ENCODE measurements at regions not wholly inside any gene's neighbourhood (a gene's known extent, or its start where the extent isn't known, plus 50 kb on each side); places are given as distances from the start of the nearest gene placed in this dataset.

DNA sequence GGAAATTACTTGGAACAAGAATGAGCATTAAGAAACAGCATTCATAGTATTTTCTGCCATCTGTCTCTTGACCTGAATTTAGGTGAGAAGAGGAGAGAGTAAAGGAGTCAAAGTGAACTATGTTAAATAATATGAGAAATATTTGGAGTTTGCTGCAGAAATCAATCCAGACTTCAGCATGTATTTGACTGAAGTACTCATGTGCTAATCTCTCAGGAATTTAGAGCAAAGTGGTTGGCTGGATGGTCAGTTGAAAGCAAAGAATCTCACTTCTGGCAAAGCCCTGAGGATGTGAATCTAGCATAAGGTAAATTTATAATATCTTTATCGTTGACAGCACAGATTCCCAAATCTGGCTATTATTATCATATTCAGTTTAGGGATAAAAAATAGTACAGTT is 394.3 kb downstream of the PCDH17 start:
- no CpG with 5 or more reads among the region's 1 CpG for WGBS (ENCODE audit: insufficient coverage, insufficient read length)

DNA sequence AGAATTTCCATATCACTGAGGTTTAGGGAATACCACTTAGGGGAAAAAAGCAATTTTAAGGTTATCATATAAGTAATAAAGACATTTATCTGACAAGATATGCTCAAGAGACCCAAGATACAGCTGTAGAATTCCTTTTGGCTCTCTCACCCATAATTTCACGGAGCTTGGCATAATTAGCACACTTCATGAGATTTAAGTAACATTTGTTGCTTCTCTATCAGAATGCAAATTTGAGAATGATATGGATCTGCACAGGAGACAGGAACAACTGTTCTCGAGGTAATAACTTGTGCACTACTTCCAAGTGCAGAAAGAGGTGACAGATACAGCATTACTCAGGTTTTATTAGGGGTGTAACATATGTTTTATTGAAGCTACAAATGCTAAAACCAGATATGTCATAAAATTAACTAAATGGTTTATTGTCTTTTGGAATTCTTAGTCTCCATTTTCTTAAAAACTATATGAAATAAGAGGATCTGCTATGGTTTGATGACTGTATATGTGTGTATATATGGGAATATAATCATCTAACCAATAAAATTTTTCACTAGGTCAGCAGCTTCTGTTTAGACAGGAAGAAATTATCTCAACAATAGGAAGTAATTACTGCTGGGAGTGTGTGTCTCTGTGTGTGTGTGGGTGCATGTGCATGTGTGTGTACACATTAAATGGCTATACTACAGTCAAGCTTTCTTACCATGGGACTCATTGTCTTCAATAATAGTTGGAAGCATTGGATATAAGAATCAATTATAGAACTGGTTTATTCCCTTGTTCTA is 401.3 kb downstream of the PCDH17 start:
- no peaks in the 10 kb centered on the region for H3K36me3 ChIP-seq (ENCODE audit: control insufficient read depth, insufficient read depth, low read length)
- no peak for DNase-seq (ENCODE audit: low read depth, low spot score)
- no CpG with 5 or more reads among the region's 2 CpGs for WGBS (ENCODE audit: insufficient coverage, insufficient read length)

More for the DNA sequence above, 394.3 kb downstream of the PCDH17 start:
- Histone ChIP-seq H3K4me3 (ENCODE audit: low read length) (no peak overlapping the region), H3K27ac (ENCODE audit: low read length) (no peak overlapping the region), H3K4me1 (ENCODE audit: control insufficient read depth, insufficient read depth, low read length) (no peaks in the 10 kb centered on the region), H3K36me3 (ENCODE audit: control insufficient read depth, insufficient read depth, low read length) (no peaks in the 10 kb centered on the region), H3K9me3 (ENCODE audit: control insufficient read depth, insufficient read depth, low read length) (no peaks in the 10 kb centered on the region), H3K27me3 (ENCODE audit: control insufficient read depth, insufficient read depth, low read length) (no peaks in the 10 kb centered on the region)
- DNase-seq (ENCODE audit: low read depth, low spot score): no peak

DNA sequence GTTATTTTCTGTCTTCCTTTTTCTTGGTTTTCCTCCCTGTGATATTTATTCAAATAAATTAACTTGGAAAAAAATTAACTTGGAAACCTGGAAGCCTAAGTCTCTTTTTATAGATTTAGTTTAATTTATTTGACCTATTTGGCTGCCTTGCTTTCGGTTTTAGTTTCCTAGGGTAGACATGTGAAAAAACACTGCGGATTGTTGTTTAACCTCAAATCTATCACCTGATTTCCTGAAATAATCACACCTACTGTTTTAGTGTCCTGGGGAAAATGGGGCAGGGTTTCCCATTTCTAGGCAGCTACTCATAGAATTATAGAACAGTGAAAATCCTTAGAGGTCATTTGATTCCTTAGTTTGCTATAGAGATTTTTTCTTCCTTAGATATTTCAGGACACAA is 412.4 kb downstream of the PCDH17 start:
- no peak overlapping the region for H3K27ac ChIP-seq (ENCODE audit: low read length)
- no peaks in the 10 kb centered on the region for H3K27me3 ChIP-seq (ENCODE audit: control insufficient read depth, insufficient read depth, low read length)
- no CpG with 5 or more reads among the region's 2 CpGs for WGBS (ENCODE audit: insufficient coverage, insufficient read length)
- H3K9me3 ChIP-seq (ENCODE audit: control insufficient read depth, insufficient read depth, low read length): no peaks in the 10 kb centered on the region
- no peak overlapping the region for H3K4me3 ChIP-seq (ENCODE audit: low read length)
- no peaks in the 10 kb centered on the region for H3K4me1 ChIP-seq (ENCODE audit: control insufficient read depth, insufficient read depth, low read length)
- no peak for DNase-seq (ENCODE audit: low read depth, low spot score)
- no peaks in the 10 kb centered on the region for H3K36me3 ChIP-seq (ENCODE audit: control insufficient read depth, insufficient read depth, low read length)

More for the DNA sequence above, 401.3 kb downstream of the PCDH17 start:
- Histone ChIP-seq H3K27ac (ENCODE audit: low read length) (no peak overlapping the region), H3K27me3 (ENCODE audit: control insufficient read depth, insufficient read depth, low read length) (no peaks in the 10 kb centered on the region), H3K9me3 (ENCODE audit: control insufficient read depth, insufficient read depth, low read length) (no peaks in the 10 kb centered on the region), H3K4me3 (ENCODE audit: low read length) (no peak overlapping the region), H3K4me1 (ENCODE audit: control insufficient read depth, insufficient read depth, low read length) (no peaks in the 10 kb centered on the region)

DNA sequence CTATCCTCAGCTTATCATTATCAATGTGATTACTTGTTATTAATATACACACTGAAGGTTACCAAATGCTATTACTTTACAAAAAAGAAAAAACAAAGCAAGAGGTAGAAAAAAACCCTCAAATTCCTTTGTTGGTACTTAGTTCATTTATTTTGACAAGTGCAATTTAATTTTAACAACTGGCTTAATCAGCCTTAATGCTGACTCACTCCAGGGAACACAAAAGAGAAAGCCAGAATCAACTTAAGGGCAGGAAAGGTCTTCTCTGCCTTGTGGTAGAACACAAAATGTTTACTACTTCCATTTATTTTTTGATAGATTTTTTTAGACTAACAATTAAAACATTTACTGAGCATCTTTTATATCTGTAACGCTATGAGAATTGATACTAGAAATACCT is 417.1 kb downstream of the PCDH17 start:
- Histone ChIP-seq H3K4me1 (ENCODE audit: control insufficient read depth, insufficient read depth, low read length) (peaks cover 2% of the 10 kb centered on the region; the same call in 1 of the 2 replicates), H3K27me3 (ENCODE audit: control insufficient read depth, insufficient read depth, low read length) (no peaks in the 10 kb centered on the region)

DNA sequence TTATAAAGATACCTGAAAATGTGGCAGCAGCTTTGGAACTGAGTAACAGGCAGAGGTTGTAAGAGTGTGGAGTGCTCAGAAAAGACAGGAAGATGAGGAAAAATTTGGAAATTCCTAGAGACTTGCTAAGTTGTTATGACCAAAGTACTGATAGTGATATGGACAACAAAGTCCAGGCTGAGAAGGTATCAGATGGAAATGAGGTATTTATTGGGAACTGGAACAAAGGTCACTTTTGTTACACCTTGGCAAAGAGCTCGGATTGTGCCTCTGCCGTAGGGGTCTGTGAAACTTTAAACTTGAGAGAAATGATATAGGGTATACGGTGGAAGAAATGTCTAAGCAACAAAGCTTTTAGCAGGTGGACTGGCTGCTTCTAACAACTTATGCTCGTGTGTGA is 419.9 kb downstream of the PCDH17 start:
- Histone ChIP-seq H3K27ac (ENCODE audit: low read length) (no peak overlapping the region), H3K27me3 (ENCODE audit: control insufficient read depth, insufficient read depth, low read length) (no peaks in the 10 kb centered on the region), H3K9me3 (ENCODE audit: control insufficient read depth, insufficient read depth, low read length) (no peaks in the 10 kb centered on the region), H3K4me3 (ENCODE audit: low read length) (no peak overlapping the region), H3K36me3 (ENCODE audit: control insufficient read depth, insufficient read depth, low read length) (no peaks in the 10 kb centered on the region), H3K4me1 (ENCODE audit: control insufficient read depth, insufficient read depth, low read length) (peaks cover 2% of the 10 kb centered on the region; the same call in 1 of the 2 replicates)
- no CpG with 5 or more reads among the region's 4 CpGs for whole genome bisulfite sequencing (ENCODE audit: insufficient coverage, insufficient read length)
- DNase-seq (ENCODE audit: low read depth, low spot score): no peak

More for the DNA sequence above, 417.1 kb downstream of the PCDH17 start:
- H3K9me3 ChIP-seq (ENCODE audit: control insufficient read depth, insufficient read depth, low read length): no peaks in the 10 kb centered on the region
- H3K4me3 ChIP-seq (ENCODE audit: low read length): no peak overlapping the region
- no peak for DNase-seq (ENCODE audit: low read depth, low spot score)
- no peak overlapping the region for H3K27ac ChIP-seq (ENCODE audit: low read length)
- WGBS (ENCODE audit: insufficient coverage, insufficient read length): no CpG with 5 or more reads among the region's 1 CpG
- H3K36me3 ChIP-seq (ENCODE audit: control insufficient read depth, insufficient read depth, low read length): no peaks in the 10 kb centered on the region

DNA sequence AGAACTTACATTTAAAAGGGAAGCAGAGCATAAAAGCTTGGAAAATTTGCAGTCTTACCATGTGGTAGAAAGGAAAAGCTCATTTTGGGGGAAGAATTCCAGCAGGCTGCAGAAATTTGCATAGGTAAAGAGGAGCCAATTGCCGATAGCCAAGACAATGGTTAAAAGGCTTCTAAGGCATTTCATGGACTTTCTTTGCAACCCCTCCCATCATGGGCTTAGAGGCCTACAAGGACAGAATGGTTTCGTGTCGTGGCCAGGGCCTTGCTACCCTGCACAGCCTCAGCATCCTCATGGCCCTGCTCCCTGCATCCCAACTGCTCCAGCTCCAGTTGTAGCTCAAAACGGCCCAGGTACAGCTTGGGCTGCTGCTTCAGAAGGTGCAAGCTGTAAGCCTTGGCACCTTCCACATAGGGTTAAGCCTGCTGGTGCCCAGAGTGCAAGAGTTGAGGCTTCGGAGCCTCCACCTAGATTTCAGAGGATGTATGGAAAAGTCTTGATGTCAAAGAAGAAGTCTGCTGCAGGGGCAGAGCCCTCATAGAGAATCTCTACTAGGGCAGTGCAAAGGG is 420.3 kb downstream of the PCDH17 start:
- DNase-seq (ENCODE audit: low read depth, low spot score): no peak
- H3K27me3 ChIP-seq (ENCODE audit: control insufficient read depth, insufficient read depth, low read length): no peaks in the 10 kb centered on the region
- H3K4me3 ChIP-seq (ENCODE audit: low read length): no peak overlapping the region
- no peaks in the 10 kb centered on the region for H3K36me3 ChIP-seq (ENCODE audit: control insufficient read depth, insufficient read depth, low read length)
- WGBS (ENCODE audit: insufficient coverage, insufficient read length): no CpG with 5 or more reads among the region's 5 CpGs
- peaks cover 2% of the 10 kb centered on the region; the same call in 1 of the 2 replicates for H3K4me1 ChIP-seq (ENCODE audit: control insufficient read depth, insufficient read depth, low read length)
- no peak overlapping the region for H3K27ac ChIP-seq (ENCODE audit: low read length)
- no peaks in the 10 kb centered on the region for H3K9me3 ChIP-seq (ENCODE audit: control insufficient read depth, insufficient read depth, low read length)

DNA sequence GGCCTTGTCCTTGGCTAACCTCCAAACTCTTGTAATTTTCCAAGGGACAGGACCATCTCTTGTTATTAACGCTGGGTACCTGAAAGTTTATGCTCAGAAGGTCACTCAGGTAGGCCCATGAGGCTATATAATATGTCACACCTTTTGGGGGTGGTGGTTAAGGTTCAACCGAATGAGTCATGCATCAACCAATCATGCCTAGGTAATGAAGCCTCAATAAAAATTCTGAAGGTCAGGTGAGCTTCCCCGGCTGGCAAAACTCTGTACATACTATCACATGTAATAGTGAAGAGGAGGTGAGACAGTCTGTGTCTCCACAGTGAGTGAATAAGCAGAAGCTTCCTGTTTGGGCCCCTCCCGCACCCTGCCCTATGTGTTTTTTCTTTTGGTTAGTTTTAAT is 424.9 kb downstream of the PCDH17 start:
- no CpG with 5 or more reads among the region's 4 CpGs for WGBS (ENCODE audit: insufficient coverage, insufficient read length)
- Histone ChIP-seq H3K27me3 (ENCODE audit: control insufficient read depth, insufficient read depth, low read length) (no peaks in the 10 kb centered on the region), H3K27ac (ENCODE audit: low read length) (no peak overlapping the region), H3K36me3 (ENCODE audit: control insufficient read depth, insufficient read depth, low read length) (no peaks in the 10 kb centered on the region), H3K9me3 (ENCODE audit: control insufficient read depth, insufficient read depth, low read length) (no peaks in the 10 kb centered on the region), H3K4me3 (ENCODE audit: low read length) (no peak overlapping the region), H3K4me1 (ENCODE audit: control insufficient read depth, insufficient read depth, low read length) (peaks cover 2% of the 10 kb centered on the region; the same call in 1 of the 2 replicates)
- no peak for DNase-seq (ENCODE audit: low read depth, low spot score)

DNA sequence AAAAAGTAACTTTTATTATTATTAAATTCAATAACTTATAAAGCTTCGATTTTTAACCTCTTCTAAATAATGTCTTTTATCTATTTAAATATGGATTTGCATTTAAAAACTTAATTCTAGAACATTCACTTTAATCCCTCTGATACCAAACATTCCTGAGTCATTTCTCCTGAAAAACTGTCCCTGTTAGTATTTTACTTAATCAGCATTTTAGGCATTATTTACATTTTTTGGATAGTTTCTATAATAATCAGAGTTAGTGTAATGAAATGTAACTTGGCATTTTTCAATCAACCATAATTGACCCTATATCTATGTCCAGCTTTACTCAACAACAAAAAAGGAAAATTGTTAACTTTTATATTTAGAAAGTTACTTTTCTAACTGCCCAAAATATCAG is 428.1 kb downstream of the PCDH17 start:
- no peaks in the 10 kb centered on the region for H3K36me3 ChIP-seq (ENCODE audit: control insufficient read depth, insufficient read depth, low read length)
- no CpG with 5 or more reads among the region's 1 CpG for WGBS (ENCODE audit: insufficient coverage, insufficient read length)
- no peaks in the 10 kb centered on the region for H3K9me3 ChIP-seq (ENCODE audit: control insufficient read depth, insufficient read depth, low read length)
- H3K27ac ChIP-seq (ENCODE audit: low read length): no peak overlapping the region
- H3K4me1 ChIP-seq (ENCODE audit: control insufficient read depth, insufficient read depth, low read length): no peaks in the 10 kb centered on the region; the same call in 1 of the 2 replicates
- H3K27me3 ChIP-seq (ENCODE audit: control insufficient read depth, insufficient read depth, low read length): no peaks in the 10 kb centered on the region
- no peak for DNase-seq (ENCODE audit: low read depth, low spot score)
- H3K4me3 ChIP-seq (ENCODE audit: low read length): no peak overlapping the region

DNA sequence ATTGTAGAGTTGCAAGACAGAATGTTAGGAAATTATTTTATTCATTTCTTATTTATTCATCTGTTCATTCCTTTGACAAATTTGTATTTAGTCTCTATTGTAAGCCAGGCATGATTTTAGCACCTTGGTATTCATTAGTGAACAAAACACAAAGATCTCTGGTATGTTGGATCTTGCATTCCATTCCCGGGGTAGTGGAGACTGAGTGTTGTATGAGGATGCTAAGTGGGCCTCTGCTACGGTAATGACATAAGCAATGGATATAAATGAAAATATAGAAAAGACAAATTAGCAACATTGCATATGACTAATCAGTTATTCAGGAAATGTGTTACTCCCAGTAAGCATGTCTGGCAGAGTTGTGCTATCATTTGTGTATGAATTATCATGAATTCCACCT is 449.3 kb downstream of the PCDH17 start:
- Histone ChIP-seq H3K4me3 (ENCODE audit: low read length) (no peak overlapping the region), H3K36me3 (ENCODE audit: control insufficient read depth, insufficient read depth, low read length) (no peaks in the 10 kb centered on the region), H3K9me3 (ENCODE audit: control insufficient read depth, insufficient read depth, low read length) (no peaks in the 10 kb centered on the region), H3K27ac (ENCODE audit: low read length) (no peak overlapping the region), H3K27me3 (ENCODE audit: control insufficient read depth, insufficient read depth, low read length) (no peaks in the 10 kb centered on the region), H3K4me1 (ENCODE audit: control insufficient read depth, insufficient read depth, low read length) (no peaks in the 10 kb centered on the region)
- WGBS (ENCODE audit: insufficient coverage, insufficient read length): no CpG with 5 or more reads among the region's 2 CpGs
- DNase-seq (ENCODE audit: low read depth, low spot score): peak; percentile 13

DNA sequence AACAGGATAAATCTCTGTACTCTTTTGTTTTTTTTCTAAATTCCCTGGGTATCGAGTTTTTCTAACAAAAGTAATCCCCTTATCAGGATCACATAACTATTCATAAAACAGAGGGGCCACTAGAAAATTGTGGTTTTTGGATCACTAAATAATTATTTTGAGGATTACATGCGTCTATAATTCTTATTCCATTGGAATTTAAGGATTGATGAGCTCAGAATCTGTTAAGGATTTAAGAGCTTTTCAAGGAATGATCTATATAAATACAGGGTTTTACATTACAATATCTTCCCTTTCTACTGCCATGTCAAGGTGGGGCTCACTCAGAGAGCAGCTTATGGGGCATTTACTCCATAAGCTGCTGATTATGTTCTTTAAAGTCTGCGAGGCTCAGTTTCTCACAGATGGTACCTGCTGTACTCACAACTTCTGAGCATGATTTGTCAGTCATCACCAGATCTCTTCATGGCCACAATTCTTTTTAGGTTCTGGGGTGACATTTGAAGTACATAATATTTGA is 449.8 kb downstream of the PCDH17 start:
- no CpG with 5 or more reads among the region's 3 CpGs for whole genome bisulfite sequencing (ENCODE audit: insufficient coverage, insufficient read length)
- Histone ChIP-seq H3K9me3 (ENCODE audit: control insufficient read depth, insufficient read depth, low read length) (no peaks in the 10 kb centered on the region), H3K4me1 (ENCODE audit: control insufficient read depth, insufficient read depth, low read length) (no peaks in the 10 kb centered on the region), H3K4me3 (ENCODE audit: low read length) (no peak overlapping the region), H3K27me3 (ENCODE audit: control insufficient read depth, insufficient read depth, low read length) (no peaks in the 10 kb centered on the region), H3K27ac (ENCODE audit: low read length) (no peak overlapping the region), H3K36me3 (ENCODE audit: control insufficient read depth, insufficient read depth, low read length) (no peaks in the 10 kb centered on the region)
- DNase-seq (ENCODE audit: low read depth, low spot score): no peak
